ENCODE measurements at regions not wholly inside any gene's neighbourhood (a gene's known extent, or its start where the extent isn't known, plus 50 kb on each side); places are given as distances from the start of the nearest gene placed in this dataset.

DNA sequence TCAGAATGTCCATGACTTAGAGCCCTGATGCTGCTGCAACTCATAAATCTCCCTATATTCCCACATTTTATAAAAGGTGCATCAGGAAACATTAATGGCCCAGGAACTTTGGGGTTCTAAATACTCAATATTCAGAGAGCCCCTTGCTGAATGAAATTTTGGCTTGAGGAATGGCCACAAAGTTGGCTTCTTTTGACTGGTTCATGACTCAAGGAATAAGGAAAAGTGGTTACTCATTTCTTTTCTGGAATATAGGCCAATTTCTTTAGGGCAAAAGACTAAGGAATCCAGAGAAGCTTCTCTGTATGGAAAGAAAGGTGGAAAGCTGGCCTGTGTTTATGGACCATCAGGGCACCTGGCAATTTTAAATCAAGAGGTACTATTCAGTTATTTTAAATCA lies 308.9 kb upstream of the NT5C1B start:
- TF ChIP-seq EZH2 (IDR thresholded peaks at IDR 0.05; ENCODE audit: borderline replicate concordance, low read depth, low read length, severe bottlenecking), result no peak
- TF ChIP-seq, protein P1, sequence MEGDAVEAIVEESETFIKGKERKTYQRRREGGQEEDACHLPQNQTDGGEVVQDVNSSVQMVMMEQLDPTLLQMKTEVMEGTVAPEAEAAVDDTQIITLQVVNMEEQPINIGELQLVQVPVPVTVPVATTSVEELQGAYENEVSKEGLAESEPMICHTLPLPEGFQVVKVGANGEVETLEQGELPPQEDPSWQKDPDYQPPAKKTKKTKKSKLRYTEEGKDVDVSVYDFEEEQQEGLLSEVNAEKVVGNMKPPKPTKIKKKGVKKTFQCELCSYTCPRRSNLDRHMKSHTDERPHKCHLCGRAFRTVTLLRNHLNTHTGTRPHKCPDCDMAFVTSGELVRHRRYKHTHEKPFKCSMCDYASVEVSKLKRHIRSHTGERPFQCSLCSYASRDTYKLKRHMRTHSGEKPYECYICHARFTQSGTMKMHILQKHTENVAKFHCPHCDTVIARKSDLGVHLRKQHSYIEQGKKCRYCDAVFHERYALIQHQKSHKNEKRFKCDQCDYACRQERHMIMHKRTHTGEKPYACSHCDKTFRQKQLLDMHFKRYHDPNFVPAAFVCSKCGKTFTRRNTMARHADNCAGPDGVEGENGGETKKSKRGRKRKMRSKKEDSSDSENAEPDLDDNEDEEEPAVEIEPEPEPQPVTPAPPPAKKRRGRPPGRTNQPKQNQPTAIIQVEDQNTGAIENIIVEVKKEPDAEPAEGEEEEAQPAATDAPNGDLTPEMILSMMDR (IDR thresholded peaks at IDR 0.05; ENCODE audit: borderline replicate concordance, extremely low read depth, low read length, poor library complexity, severe bottlenecking), result no peak
- Histone ChIP-seq H4K20me1 (ENCODE audit: insufficient read depth, low read length) (no peaks in the 10 kb centered on the region), H3K9me3 (ENCODE audit: insufficient read depth, low read length, severe bottlenecking) (no peaks in the 10 kb centered on the region), H3K4me1 (ENCODE audit: insufficient read depth, low read length) (no peaks in the 10 kb centered on the region), H3K9ac (ENCODE audit: low read depth, low read length) (no peak overlapping the region), H3K27me3 (ENCODE audit: insufficient read depth, low read length, poor library complexity) (no peaks in the 10 kb centered on the region), H3K4me2 (ENCODE audit: insufficient read depth, low read length) (no peak overlapping the region), H3K36me3 (ENCODE audit: insufficient read depth, low read length) (no peaks in the 10 kb centered on the region), H3K79me2 (ENCODE audit: insufficient read depth, low read length) (no peaks in the 10 kb centered on the region), H2AFZ (ENCODE audit: low read depth, low read length) (no peak overlapping the region), H3K27ac (ENCODE audit: low read length) (no peak overlapping the region), H3K4me3 (ENCODE audit: low read depth in 1 of 2, low read length in 2 of 2) (no peak overlapping the region)
- DNase-seq, result no peak
- ATAC-seq (ENCODE audit: insufficient read depth, low read depth), result no peak

DNA sequence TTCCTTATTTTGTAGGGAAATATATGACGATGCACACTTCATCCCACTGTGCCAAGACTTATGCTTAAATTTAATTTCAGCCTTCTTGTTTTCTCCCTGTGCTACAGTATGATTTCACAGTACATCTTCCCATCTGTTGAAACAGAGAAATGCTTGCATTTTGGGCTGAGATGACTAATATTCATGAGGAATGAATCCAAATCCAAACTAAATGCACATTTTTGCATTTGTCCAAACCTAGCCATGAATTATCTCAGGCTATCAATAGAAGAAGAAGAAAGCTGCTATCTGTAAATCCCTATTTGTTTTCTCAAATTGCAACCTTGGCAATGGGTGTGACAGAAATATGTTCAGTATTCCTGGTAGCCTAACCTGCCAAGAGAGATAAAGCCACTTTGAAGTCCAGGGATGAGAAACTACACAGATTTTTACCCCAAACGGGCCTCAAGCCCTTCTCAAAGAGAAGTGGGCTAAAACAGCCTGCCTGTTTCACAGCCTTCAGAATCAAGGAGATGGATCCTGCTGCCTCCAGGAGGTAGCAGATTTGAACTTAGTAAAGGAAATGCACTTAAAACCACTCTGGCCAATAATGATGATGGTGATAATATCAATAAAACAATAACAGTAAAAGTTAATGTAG lies 306.9 kb upstream of the NT5C1B start:
- DNase-seq, result no peak
- H3K4me2 ChIP-seq (ENCODE audit: insufficient read depth, low read length), result no peak overlapping the region
- no peaks in the 10 kb centered on the region for H3K4me1 ChIP-seq (ENCODE audit: insufficient read depth, low read length)
- H2AFZ ChIP-seq (ENCODE audit: low read depth, low read length), result no peak overlapping the region
- no peaks in the 10 kb centered on the region for H3K36me3 ChIP-seq (ENCODE audit: insufficient read depth, low read length)
- no peak overlapping the region for H3K27ac ChIP-seq (ENCODE audit: low read length)
- ATAC-seq (ENCODE audit: insufficient read depth, low read depth), result no peak
- H3K9me3 ChIP-seq (ENCODE audit: insufficient read depth, low read length, severe bottlenecking), result no peaks in the 10 kb centered on the region
- H4K20me1 ChIP-seq (ENCODE audit: insufficient read depth, low read length), result no peaks in the 10 kb centered on the region
- TF ChIP-seq, protein P1 (IDR thresholded peaks at IDR 0.05; ENCODE audit: borderline replicate concordance, extremely low read depth, low read length, poor library complexity, severe bottlenecking), result no peak
- TF ChIP-seq EZH2 (IDR thresholded peaks at IDR 0.05; ENCODE audit: borderline replicate concordance, low read depth, low read length, severe bottlenecking), result no peak
- H3K79me2 ChIP-seq (ENCODE audit: insufficient read depth, low read length), result no peaks in the 10 kb centered on the region
- no peak overlapping the region for H3K9ac ChIP-seq (ENCODE audit: low read depth, low read length)
- no peak overlapping the region for H3K4me3 ChIP-seq (ENCODE audit: low read depth in 1 of 2, low read length in 2 of 2)
- no peaks in the 10 kb centered on the region for H3K27me3 ChIP-seq (ENCODE audit: insufficient read depth, low read length, poor library complexity)

DNA sequence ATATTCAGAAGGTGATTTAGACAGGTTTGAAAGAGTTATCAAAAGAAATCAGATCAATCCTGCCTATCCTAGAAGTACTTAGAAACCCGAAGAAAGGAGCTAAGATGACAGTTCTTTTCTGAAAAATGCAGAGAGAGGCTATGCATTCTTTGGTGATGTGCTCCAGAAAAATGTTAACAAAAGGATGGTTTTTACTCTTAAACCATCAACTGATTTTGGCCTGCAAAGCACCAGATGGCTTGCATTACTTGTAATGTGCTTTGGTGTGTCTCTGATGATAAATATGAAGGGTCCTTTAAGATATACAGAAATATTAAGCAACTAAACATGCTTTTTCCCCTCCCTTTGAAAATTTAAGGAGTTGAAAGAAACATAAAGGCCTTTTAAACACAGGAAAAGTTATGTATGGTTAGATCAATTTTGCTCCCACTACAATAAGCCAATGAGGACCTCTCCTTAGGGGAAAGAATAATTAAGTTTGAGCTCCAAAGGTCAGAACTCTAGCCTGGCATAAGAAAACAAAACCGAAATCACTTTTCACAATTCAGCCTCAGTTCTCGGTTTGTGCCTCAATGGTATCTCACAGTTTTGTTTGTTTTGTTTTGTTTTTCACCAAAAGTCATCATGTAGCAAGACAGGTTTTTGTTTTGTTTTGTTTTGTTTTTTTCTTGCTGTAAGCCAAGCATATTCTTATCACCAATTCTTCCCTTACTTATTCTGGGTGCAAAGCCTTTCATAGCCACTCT lies 302.4 kb upstream of the NT5C1B start:
- TF ChIP-seq, protein P1 (IDR thresholded peaks at IDR 0.05; ENCODE audit: borderline replicate concordance, extremely low read depth, low read length, poor library complexity, severe bottlenecking), result no peak
- TF ChIP-seq EZH2 (IDR thresholded peaks at IDR 0.05; ENCODE audit: borderline replicate concordance, low read depth, low read length, severe bottlenecking), result no peak
- Histone ChIP-seq H3K27ac (ENCODE audit: low read length) (no peak overlapping the region), H3K36me3 (ENCODE audit: insufficient read depth, low read length) (no peaks in the 10 kb centered on the region), H3K9ac (ENCODE audit: low read depth, low read length) (no peak overlapping the region), H3K27me3 (ENCODE audit: insufficient read depth, low read length, poor library complexity) (no peaks in the 10 kb centered on the region), H3K79me2 (ENCODE audit: insufficient read depth, low read length) (no peaks in the 10 kb centered on the region), H2AFZ (ENCODE audit: low read depth, low read length) (no peak overlapping the region), H3K9me3 (ENCODE audit: insufficient read depth, low read length, severe bottlenecking) (no peaks in the 10 kb centered on the region), H3K4me2 (ENCODE audit: insufficient read depth, low read length) (no peak overlapping the region), H3K4me3 (ENCODE audit: low read depth in 1 of 2, low read length in 2 of 2) (no peak overlapping the region), H3K4me1 (ENCODE audit: insufficient read depth, low read length) (no peaks in the 10 kb centered on the region), H4K20me1 (ENCODE audit: insufficient read depth, low read length) (no peaks in the 10 kb centered on the region)
- DNase-seq (no peak), ATAC-seq (ENCODE audit: insufficient read depth, low read depth) (no peak)
